T-helper 1 cell treated with Interleukin-12 subunit alpha and Interleukin-12 subunit beta and Interleukin-4 antibody, amounts not matched to agents 30 ng/mL and 1 ng/mL, for 36 hours (primary cell): ENCODE measurements at regions not wholly inside any gene's neighbourhood (a gene's known extent, or its start where the extent isn't known, plus 50 kb on each side); places are given as distances from the start of the nearest gene placed in this dataset.

Source experiments
- intact Hi-C: fragments of 100-400 bp; cut with micrococcal nuclease; formaldehyde crosslinking; loops from one replicate; pipeline ENCODE4 v1.15.1; 2024

GRCh38 chr11:13868710-13869397 lies 93.7 kb upstream of the SPON1 start:
- intact Hi-C loops = loop anchor here (1.0 to 10.0 kb wide), 6 partner anchors 55 to 686 kb away; no protein-coding TSS in a partner anchor

GRCh38 chr11:13869398-13869886 lies 93.1 kb upstream of the SPON1 start:
- intact Hi-C loops = loop anchor here (1.0 to 10.0 kb wide), 6 partner anchors 55 to 686 kb away; no protein-coding TSS in a partner anchor

GRCh38 chr11:13874597-13874996 lies 87.9 kb upstream of the SPON1 start:
- intact Hi-C loops = loop anchor here (10.0 kb wide), 1 partner anchor 380 kb away; no protein-coding TSS in a partner anchor

- intact Hi-C loops = loop anchor here (10.0 kb wide), 1 partner anchor 379 kb away; no protein-coding TSS in a partner anchor
Measured at GRCh38 chr11:13875643-13876042, 86.9 kb upstream of the SPON1 start.

- intact Hi-C loops = loop anchor here (10.0 kb wide), 1 partner anchor 378 kb away; no protein-coding TSS in a partner anchor
Measured at GRCh38 chr11:13876423-13876822, 86.1 kb upstream of the SPON1 start.

- intact Hi-C loops = loop anchor here (10.0 kb wide), 1 partner anchor 377 kb away; no protein-coding TSS in a partner anchor
Measured at GRCh38 chr11:13878077-13878476, 84.4 kb upstream of the SPON1 start.

GRCh38 chr11:13880634-13881033 lies 81.9 kb upstream of the SPON1 start:
- intact Hi-C loops = no loop called here

GRCh38 chr11:13881226-13881905 lies 81.2 kb upstream of the SPON1 start:
- intact Hi-C loops = no loop called here

GRCh38 chr11:13883042-13883441 lies 79.5 kb upstream of the SPON1 start:
- intact Hi-C loops = no loop called here

- intact Hi-C loops = no loop called here
Measured at GRCh38 chr11:13883589-13883988, 78.9 kb upstream of the SPON1 start.

GRCh38 chr11:13884158-13884799 lies 78.2 kb upstream of the SPON1 start:
- intact Hi-C loops = no loop called here

GRCh38 chr11:13885083-13885482 lies 77.4 kb upstream of the SPON1 start:
- intact Hi-C loops = no loop called here

- intact Hi-C loops = no loop called here
Measured at GRCh38 chr11:13889552-13890249, 72.8 kb upstream of the SPON1 start.

- intact Hi-C loops = no loop called here
Measured at GRCh38 chr11:13891911-13892310, 70.6 kb upstream of the SPON1 start.

GRCh38 chr11:13896175-13896980 lies 66.1 kb upstream of the SPON1 start:
- intact Hi-C loops = no loop called here

- intact Hi-C loops = no loop called here
Measured at GRCh38 chr11:13896981-13897353, 65.6 kb upstream of the SPON1 start.

GRCh38 chr11:13897646-13898276 lies 64.8 kb upstream of the SPON1 start:
- intact Hi-C loops = no loop called here

- intact Hi-C loops = no loop called here
Measured at GRCh38 chr11:13899603-13900002, 62.9 kb upstream of the SPON1 start.

- intact Hi-C loops = no loop called here
Measured at GRCh38 chr11:13902523-13902922, 60.0 kb upstream of the SPON1 start.
